ENCODE measurements at regions not wholly inside any gene's neighbourhood (a gene's known extent, or its start where the extent isn't known, plus 50 kb on each side); places are given as distances from the start of the nearest gene placed in this dataset.

DNA sequence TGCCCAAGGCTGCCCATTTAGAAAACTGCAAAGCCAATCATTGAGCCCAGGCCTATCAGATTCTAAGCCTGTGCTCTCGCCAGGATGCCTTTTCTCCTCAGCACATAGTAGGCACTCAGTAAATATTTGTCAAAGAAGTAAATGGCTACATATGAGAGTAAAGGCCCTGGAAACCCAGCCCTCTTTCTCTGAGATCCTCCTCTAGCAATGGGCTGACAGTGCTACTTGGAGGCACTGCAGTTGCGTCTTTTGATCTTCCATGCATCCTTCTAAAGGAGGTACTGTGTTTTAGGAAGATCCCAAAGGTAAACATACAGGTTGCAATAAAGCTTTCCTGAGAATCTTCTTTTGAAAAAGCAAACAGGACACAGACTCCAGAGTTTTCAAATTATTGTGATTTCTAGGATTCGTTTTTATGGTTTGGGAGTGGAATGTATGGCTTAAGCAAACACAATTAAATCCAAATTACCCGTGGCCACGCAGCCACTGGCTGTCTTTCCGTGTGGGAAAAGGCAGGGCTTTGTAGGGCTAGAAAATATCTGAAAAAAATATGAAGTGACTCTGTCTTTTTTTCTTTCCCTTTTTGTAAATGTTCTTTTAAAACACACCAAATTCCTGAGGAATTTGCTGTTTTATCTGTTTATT is 151.3 kb upstream of the BMPER start:
- CTCF ChIA-PET, result no interaction called here
- DNase-seq (ENCODE audit: extremely low spot score), result no peak
- POLR2A ChIA-PET, result interaction anchor here (1.0 kb wide), 1 partner anchor 150 kb away, joined by 3 read pairs; no protein-coding TSS in a partner anchor
- TF ChIP-seq SP1 (IDR thresholded peaks at IDR 0.05), result no peak
- TF ChIP-seq NFRKB (IDR thresholded peaks at IDR 0.05), result no peak
- no peak for TF ChIP-seq FOXM1 (IDR thresholded peaks at IDR 0.05; ENCODE audit: borderline replicate concordance)
- no peak for TF ChIP-seq FOXA1 (IDR thresholded peaks at IDR 0.05)
- TF ChIP-seq ELF4 (IDR thresholded peaks at IDR 0.05), result no peak
- TF ChIP-seq BHLHE40 (IDR thresholded peaks at IDR 0.05; ENCODE audit: borderline replicate concordance), result no peak

- no peak for TF ChIP-seq FOXK2 (IDR thresholded peaks at IDR 0.05)
- 0 out of 2 replicates have a peak, but pooled peaks have one; percentile 50 for TF ChIP-seq CTBP1 (IDR thresholded peaks at IDR 0.05; ENCODE audit: borderline replicate concordance)
- peak; percentile 91 for TF ChIP-seq PKNOX1 (IDR thresholded peaks at IDR 0.05)
- TF ChIP-seq BHLHE40 (IDR thresholded peaks at IDR 0.05; ENCODE audit: borderline replicate concordance), result no peak
- no peak for DNase-seq (ENCODE audit: extremely low spot score)
- ChIA-PET CTCF (interaction anchor here (0.6 to 1.5 kb wide), 4 partner anchors 38 to 996 kb away, joined by 3 to 7 read pairs (median 4); partner anchors contain the start of gene BMPER), POLR2A (interaction anchor here (0.9 to 1.4 kb wide), 5 partner anchors 9 to 149 kb away, joined by 3 to 5 read pairs (median 4); no protein-coding TSS in a partner anchor)
These were observed 150.1 kb upstream of the BMPER start for GRCh38 chr7:33754933-33755928.

DNA sequence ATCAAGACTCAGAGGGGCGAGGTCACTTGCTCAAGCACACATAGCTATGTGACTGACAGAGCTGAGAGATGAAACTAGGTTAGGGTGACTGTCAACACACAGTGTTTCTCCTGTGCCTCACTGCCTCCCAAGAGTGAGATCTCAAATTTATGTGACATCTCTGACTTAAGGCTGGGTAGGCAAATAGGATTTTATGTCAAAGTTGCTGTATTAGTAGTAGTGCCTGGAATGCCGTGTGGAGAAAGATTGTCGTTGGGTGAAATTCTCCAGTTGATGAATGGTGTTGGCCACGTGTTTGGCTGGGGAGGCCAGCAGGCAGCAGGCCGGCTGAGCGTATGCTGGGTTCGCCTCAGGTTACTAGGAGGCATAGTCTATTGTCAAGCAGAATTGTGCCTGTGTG is 148.3 kb upstream of the BMPER start:
- ChIA-PET CTCF (no interaction called here), POLR2A (interaction anchor here (2.2 kb wide), 1 partner anchor 148 kb away, joined by 5 read pairs; the partner anchor contains the start of gene BMPER)
- TF ChIP-seq PKNOX1 (IDR thresholded peaks at IDR 0.05) (peak; percentile 71), ARNT (IDR thresholded peaks at IDR 0.05) (no peak)
- DNase-seq (ENCODE audit: extremely low spot score), result no peak

GRCh38 chr7:33757563-33758165 is 147.7 kb upstream of the BMPER start:
- ChIA-PET POLR2A (interaction anchor here (2.2 kb wide), 1 partner anchor 147 kb away, joined by 5 read pairs; the partner anchor contains the start of gene BMPER), CTCF (interaction anchor here (0.8 kb wide), 1 partner anchor 8 kb away, joined by 4 read pairs; no protein-coding TSS in a partner anchor)
- no peak for DNase-seq (ENCODE audit: extremely low spot score)
- TF ChIP-seq FOXA1 (IDR thresholded peaks at IDR 0.05) (no peak), CTBP1 (IDR thresholded peaks at IDR 0.05; ENCODE audit: borderline replicate concordance) (no peak), ARNT (IDR thresholded peaks at IDR 0.05) (no peak), FOXM1 (IDR thresholded peaks at IDR 0.05; ENCODE audit: borderline replicate concordance) (no peak), L3MBTL2 (conservative IDR thresholded peaks at IDR 0.05) (no peak), TARDBP (IDR thresholded peaks at IDR 0.05) (no peak), FOXK2 (IDR thresholded peaks at IDR 0.05) (no peak), ELF4 (IDR thresholded peaks at IDR 0.05) (no peak), BHLHE40 (IDR thresholded peaks at IDR 0.05; ENCODE audit: borderline replicate concordance) (no peak), PKNOX1 (IDR thresholded peaks at IDR 0.05) (no peak), SUZ12 (IDR thresholded peaks at IDR 0.05) (no peak), SP1 (IDR thresholded peaks at IDR 0.05) (no peak), ZNF384 (IDR thresholded peaks at IDR 0.05) (no peak), NFRKB (IDR thresholded peaks at IDR 0.05) (no peak), HDGF (IDR thresholded peaks at IDR 0.05; ENCODE audit: borderline replicate concordance) (no peak), LEF1 (IDR thresholded peaks at IDR 0.05; ENCODE audit: borderline replicate concordance) (no peak)

DNA sequence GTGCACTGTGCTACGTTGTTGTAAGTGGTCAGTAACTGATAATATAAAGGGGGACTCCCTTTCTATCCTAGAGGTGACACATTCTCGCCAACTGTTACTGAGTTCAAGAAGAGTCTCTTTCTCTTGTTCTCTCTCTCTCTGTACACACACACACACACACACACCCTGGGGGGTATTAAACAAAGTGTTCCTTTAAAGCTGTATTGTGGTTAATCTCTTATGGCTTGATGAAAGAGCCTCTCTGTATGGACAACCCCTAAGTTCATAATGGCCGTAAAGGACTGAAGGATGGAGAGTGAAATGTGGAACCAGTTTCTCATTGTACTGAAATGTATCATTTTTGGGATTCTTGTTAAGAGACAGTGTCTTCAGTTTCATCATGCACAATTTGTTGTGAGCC is 145.2 kb upstream of the BMPER start:
- ChIA-PET CTCF (interaction anchor here (0.6 to 2.6 kb wide), 5 partner anchors 19 to 301 kb away, joined by 3 to 13 read pairs (median 3); no protein-coding TSS in a partner anchor), POLR2A (interaction anchor here (1.5 to 2.1 kb wide), 2 partner anchors 26 to 144 kb away, joined by 4 to 13 read pairs; no protein-coding TSS in a partner anchor)
- no peak for TF ChIP-seq PKNOX1 (IDR thresholded peaks at IDR 0.05)
- DNase-seq (ENCODE audit: extremely low spot score), result no peak
